IMR-90 (cell line): ENCODE measurements at regions not wholly inside any gene's neighbourhood (a gene's known extent, or its start where the extent isn't known, plus 50 kb on each side); places are given as distances from the start of the nearest gene placed in this dataset.

Experiments used
- POLR2A ChIP-seq: IDR thresholded peaks from 2 replicates; pipeline ENCODE4 v1.6.1; 2012; ENCODE audit warnings: mild to moderate bottlenecking, low read depth, low read length
- RFX5 ChIP-seq: IDR thresholded peaks from 2 replicates; pipeline ENCODE4 v1.8.0; 2012; ENCODE audit warnings: low read depth, mild to moderate bottlenecking, low read length, moderate library complexity
- SMC3 ChIP-seq: fragments of 150-350 bp; IDR thresholded peaks from 2 replicates; pipeline ENCODE4 v1.6.1; 2016; ENCODE audit warnings: low read depth, mild to moderate bottlenecking, antibody characterized with exemption, low read length, moderate library complexity
- TF ChIP-seq, protein P1 (sequence below): conservative IDR thresholded peaks from 2 replicates; pipeline ENCODE4 v1.5.1; 2012; ENCODE audit warnings: mild to moderate bottlenecking, low read depth, low read length, improper control_type of control experiment

DNA sequence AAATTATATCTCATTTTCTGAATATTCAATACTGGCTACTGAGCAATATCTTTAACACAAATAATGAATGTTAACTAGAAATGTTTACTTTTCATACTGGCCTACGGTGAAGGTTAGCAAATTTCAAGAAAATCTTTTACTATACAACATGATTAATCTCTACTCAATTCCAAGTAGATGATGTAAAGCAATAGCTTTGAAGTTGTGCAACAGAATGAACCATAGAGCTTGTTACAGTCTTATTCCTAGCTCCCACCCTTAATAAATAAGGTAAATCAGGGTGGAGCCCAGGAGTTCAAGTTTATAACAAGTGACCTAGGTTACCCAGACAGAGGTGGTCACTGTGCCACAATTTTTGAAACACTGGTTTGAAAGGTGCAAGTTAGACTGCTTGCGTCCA lies 1678.1 kb downstream of the KCNT2 start:
- TF ChIP-seq POLR2A: no peak
- TF ChIP-seq, protein P1, sequence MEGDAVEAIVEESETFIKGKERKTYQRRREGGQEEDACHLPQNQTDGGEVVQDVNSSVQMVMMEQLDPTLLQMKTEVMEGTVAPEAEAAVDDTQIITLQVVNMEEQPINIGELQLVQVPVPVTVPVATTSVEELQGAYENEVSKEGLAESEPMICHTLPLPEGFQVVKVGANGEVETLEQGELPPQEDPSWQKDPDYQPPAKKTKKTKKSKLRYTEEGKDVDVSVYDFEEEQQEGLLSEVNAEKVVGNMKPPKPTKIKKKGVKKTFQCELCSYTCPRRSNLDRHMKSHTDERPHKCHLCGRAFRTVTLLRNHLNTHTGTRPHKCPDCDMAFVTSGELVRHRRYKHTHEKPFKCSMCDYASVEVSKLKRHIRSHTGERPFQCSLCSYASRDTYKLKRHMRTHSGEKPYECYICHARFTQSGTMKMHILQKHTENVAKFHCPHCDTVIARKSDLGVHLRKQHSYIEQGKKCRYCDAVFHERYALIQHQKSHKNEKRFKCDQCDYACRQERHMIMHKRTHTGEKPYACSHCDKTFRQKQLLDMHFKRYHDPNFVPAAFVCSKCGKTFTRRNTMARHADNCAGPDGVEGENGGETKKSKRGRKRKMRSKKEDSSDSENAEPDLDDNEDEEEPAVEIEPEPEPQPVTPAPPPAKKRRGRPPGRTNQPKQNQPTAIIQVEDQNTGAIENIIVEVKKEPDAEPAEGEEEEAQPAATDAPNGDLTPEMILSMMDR: no peak
- TF ChIP-seq RFX5: no peak
- no peak for TF ChIP-seq SMC3
